ENCODE measurements at regions not wholly inside any gene's neighbourhood (a gene's known extent, or its start where the extent isn't known, plus 50 kb on each side); places are given as distances from the start of the nearest gene placed in this dataset.

DNA sequence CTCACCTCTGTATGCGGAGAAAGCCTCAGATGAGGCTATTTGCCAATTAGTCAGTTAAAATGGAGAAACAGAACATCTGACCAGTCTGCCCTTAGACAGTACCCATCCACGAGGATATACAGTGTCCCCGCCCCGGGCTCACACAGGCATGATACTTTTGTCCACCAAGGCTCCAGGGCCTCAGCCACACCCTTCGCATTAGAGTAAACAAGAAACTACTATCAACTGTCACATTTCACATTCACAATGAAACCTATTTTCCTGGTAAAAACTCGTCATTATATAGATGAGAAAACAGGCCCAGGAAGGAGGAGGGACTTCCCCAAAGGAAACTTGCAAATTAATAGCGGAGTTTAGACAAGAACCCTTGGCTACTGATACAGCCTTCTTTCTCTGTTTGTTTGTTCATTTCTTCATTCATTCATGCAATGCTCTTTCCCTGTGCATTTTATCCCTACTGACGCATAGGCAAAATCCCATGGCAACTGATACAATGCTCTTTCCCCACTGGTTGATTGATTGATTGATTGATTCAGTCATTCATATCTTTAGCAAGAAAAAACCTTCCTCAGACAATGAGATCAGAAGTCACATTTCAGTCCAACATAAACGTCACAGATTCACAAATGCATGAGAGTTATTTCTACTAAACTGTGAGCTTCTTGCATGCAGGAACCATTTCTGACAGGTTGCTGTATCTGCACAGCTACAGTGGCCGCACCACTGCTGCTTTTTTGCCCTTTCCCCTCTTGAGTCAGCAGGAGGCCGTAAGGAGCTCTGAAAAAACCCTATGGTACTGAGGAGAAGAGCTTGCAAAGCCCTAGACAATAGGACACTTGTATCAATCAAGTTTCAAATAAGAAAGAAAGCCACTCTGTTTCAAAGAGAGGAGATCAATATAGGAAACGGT, 777.1 kb downstream of the RNF144A start:
- TF ChIP-seq, protein P1, sequence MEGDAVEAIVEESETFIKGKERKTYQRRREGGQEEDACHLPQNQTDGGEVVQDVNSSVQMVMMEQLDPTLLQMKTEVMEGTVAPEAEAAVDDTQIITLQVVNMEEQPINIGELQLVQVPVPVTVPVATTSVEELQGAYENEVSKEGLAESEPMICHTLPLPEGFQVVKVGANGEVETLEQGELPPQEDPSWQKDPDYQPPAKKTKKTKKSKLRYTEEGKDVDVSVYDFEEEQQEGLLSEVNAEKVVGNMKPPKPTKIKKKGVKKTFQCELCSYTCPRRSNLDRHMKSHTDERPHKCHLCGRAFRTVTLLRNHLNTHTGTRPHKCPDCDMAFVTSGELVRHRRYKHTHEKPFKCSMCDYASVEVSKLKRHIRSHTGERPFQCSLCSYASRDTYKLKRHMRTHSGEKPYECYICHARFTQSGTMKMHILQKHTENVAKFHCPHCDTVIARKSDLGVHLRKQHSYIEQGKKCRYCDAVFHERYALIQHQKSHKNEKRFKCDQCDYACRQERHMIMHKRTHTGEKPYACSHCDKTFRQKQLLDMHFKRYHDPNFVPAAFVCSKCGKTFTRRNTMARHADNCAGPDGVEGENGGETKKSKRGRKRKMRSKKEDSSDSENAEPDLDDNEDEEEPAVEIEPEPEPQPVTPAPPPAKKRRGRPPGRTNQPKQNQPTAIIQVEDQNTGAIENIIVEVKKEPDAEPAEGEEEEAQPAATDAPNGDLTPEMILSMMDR (IDR thresholded peaks at IDR 0.05), result no peak
- no peak for TF ChIP-seq EZH2 (IDR thresholded peaks at IDR 0.05)
- TF ChIP-seq EZH2phosphoT487 (IDR thresholded peaks at IDR 0.05), result no peak
